Natural killer cell (primary cell): ENCODE measurements at regions not wholly inside any gene's neighbourhood (a gene's known extent, or its start where the extent isn't known, plus 50 kb on each side); places are given as distances from the start of the nearest gene placed in this dataset.

ENCODE experiments used
- ATAC-seq, 3 donors: fragments of 150-1000 bp in 2 of 3; fragments of 200-7000 bp in 1 of 3; cut with Tn5 transposase; 1 replicate in 1 of 3; 2 replicates in 2 of 3; pipeline ENCODE4 v1.10.0; 2021; ENCODE audit warnings: mild to moderate bottlenecking in 2 of 3, moderate library complexity in 2 of 3
- DNase-seq, 2 donors: peaks; one replicate each; pipeline versions ENCODE4 v3.0.0 to v3.0.0-alpha.2; 2013 to 2021; ENCODE audit warnings: mixed read lengths in 1 of 2
- H3K27ac ChIP-seq: one replicate; pipeline ENCODE4 v1.5.1; 2013; ENCODE audit warnings: mild to moderate bottlenecking, low read length
- H3K27me3 ChIP-seq: one replicate; pipeline ENCODE4 v1.6.1; 2013; ENCODE audit warnings: low read length; ENCODE audit not compliant: control insufficient read depth, insufficient read depth
- H3K36me3 ChIP-seq: one replicate; pipeline ENCODE4 v1.6.1; 2013; ENCODE audit warnings: low read length; ENCODE audit not compliant: control insufficient read depth, insufficient read depth
- H3K4me1 ChIP-seq: one replicate; pipeline ENCODE4 v1.6.1; 2013; ENCODE audit warnings: low read length; ENCODE audit not compliant: control insufficient read depth, insufficient read depth
- H3K4me3 ChIP-seq: one replicate; pipeline ENCODE4 v1.5.1; 2013; ENCODE audit warnings: low read length
- H3K9me3 ChIP-seq: one replicate; pipeline ENCODE4 v1.6.1; 2013; ENCODE audit warnings: low read length; ENCODE audit not compliant: control insufficient read depth, insufficient read depth
- H3K27ac Mint-ChIP-seq, 2 donors: one replicate each; pipeline ENCODE4 v1.8.0; 2022; ENCODE audit warnings: mild to moderate bottlenecking in 2 of 2, mixed read lengths in 2 of 2, moderate library complexity in 1 of 2
- H3K27me3 Mint-ChIP-seq, 2 donors: one replicate each; pipeline ENCODE4 v1.8.0; 2022; ENCODE audit warnings: low read depth in 2 of 2, mixed read lengths in 2 of 2
- H3K36me3 Mint-ChIP-seq: one replicate; pipeline ENCODE4 v1.8.0; 2022; ENCODE audit warnings: mixed read lengths
- H3K4me1 Mint-ChIP-seq, 2 donors: one replicate each; pipeline ENCODE4 v1.8.0; 2022; ENCODE audit warnings: mixed read lengths in 2 of 2
- H3K4me3 Mint-ChIP-seq: one replicate; pipeline ENCODE4 v1.8.0; 2022; ENCODE audit warnings: mild to moderate bottlenecking, moderate library complexity, mixed read lengths
- H3K9me3 Mint-ChIP-seq, 2 donors: one replicate each; pipeline ENCODE4 v1.8.0; 2022; ENCODE audit warnings: mixed read lengths in 2 of 2
- WGBS: methylation state at CpG from one replicate; pipeline ENCODE4 v1.1.7; 2013; ENCODE audit warnings: missing lambda C conversion rate; ENCODE audit not compliant: insufficient coverage; 5-methylcytosine and 5-hydroxymethylcytosine counted together
- intact Hi-C: fragments of 100-400 bp; cut with micrococcal nuclease; formaldehyde crosslinking; loops from one replicate; pipeline ENCODE4 v1.14.2; 2022
- TF ChIP-seq, protein P1 (sequence below): fragments of 200-600 bp; IDR thresholded peaks from one replicate; pipeline ENCODE4 v1.8.0; 2022; ENCODE audit warnings: antibody characterized with exemption

GRCh38 chr3:13750215-13750614 is 129.7 kb downstream of the WNT7A start:
- Mint-ChIP-seq H3K4me1 (no peaks in the 10 kb centered on the region), H3K36me3 (no peaks in the 10 kb centered on the region), H3K4me3 (no peak overlapping the region), H3K9me3 (no peaks in the 10 kb centered on the region), H3K27me3 (peaks cover 10 to 16% of the 10 kb centered on the region in 2 donors), H3K27ac (no peak overlapping the region)
- Histone ChIP-seq H3K9me3 (no peaks in the 10 kb centered on the region), H3K27me3 (no peaks in the 10 kb centered on the region), H3K36me3 (no peaks in the 10 kb centered on the region), H3K27ac (no peak overlapping the region), H3K4me1 (no peaks in the 10 kb centered on the region), H3K4me3 (no peak overlapping the region)
- TF ChIP-seq, protein P1, sequence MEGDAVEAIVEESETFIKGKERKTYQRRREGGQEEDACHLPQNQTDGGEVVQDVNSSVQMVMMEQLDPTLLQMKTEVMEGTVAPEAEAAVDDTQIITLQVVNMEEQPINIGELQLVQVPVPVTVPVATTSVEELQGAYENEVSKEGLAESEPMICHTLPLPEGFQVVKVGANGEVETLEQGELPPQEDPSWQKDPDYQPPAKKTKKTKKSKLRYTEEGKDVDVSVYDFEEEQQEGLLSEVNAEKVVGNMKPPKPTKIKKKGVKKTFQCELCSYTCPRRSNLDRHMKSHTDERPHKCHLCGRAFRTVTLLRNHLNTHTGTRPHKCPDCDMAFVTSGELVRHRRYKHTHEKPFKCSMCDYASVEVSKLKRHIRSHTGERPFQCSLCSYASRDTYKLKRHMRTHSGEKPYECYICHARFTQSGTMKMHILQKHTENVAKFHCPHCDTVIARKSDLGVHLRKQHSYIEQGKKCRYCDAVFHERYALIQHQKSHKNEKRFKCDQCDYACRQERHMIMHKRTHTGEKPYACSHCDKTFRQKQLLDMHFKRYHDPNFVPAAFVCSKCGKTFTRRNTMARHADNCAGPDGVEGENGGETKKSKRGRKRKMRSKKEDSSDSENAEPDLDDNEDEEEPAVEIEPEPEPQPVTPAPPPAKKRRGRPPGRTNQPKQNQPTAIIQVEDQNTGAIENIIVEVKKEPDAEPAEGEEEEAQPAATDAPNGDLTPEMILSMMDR: no peak
- no peak for DNase-seq
- 96% methylated on average over 5 of the region's 5 CpGs for WGBS
- no peak for ATAC-seq
- intact Hi-C loops: no loop called here

GRCh38 chr3:13749063-13749764 is 130.7 kb downstream of the WNT7A start:
- H3K36me3 ChIP-seq: no peaks in the 10 kb centered on the region
- no peak overlapping the region for H3K4me3 Mint-ChIP-seq
- H3K4me1 Mint-ChIP-seq: no peaks in the 10 kb centered on the region
- H3K27ac Mint-ChIP-seq: no peak overlapping the region
- H3K9me3 Mint-ChIP-seq: no peaks in the 10 kb centered on the region
- H3K27me3 ChIP-seq: no peaks in the 10 kb centered on the region
- no peak overlapping the region for H3K27ac ChIP-seq
- H3K4me3 ChIP-seq: no peak overlapping the region
- DNase-seq (no peak), ATAC-seq (no peak)
- WGBS: 84% methylated on average over 14 of the region's 14 CpGs
- peaks cover 10 to 16% of the 10 kb centered on the region in 2 donors for H3K27me3 Mint-ChIP-seq
- intact Hi-C loops: no loop called here
- H3K4me1 ChIP-seq: no peaks in the 10 kb centered on the region
- TF ChIP-seq, protein P1: no peak
- H3K36me3 Mint-ChIP-seq: no peaks in the 10 kb centered on the region
- no peaks in the 10 kb centered on the region for H3K9me3 ChIP-seq

- no peaks in the 10 kb centered on the region for H3K36me3 Mint-ChIP-seq
- TF ChIP-seq, protein P1: no peak
- no peak overlapping the region for H3K4me3 ChIP-seq
- peaks cover 14 to 22% of the 10 kb centered on the region in 2 donors for H3K27me3 Mint-ChIP-seq
- H3K4me3 Mint-ChIP-seq: no peak overlapping the region
- no peak overlapping the region for H3K27ac ChIP-seq
- no peaks in the 10 kb centered on the region for H3K27me3 ChIP-seq
- no peak for ATAC-seq
- no peak for DNase-seq
- no peaks in the 10 kb centered on the region for H3K4me1 ChIP-seq
- 93% methylated on average over 17 of the region's 17 CpGs for WGBS
- no peaks in the 10 kb centered on the region for H3K9me3 ChIP-seq
- intact Hi-C loops: no loop called here
- no peak overlapping the region for H3K27ac Mint-ChIP-seq
- H3K9me3 Mint-ChIP-seq: no peaks in the 10 kb centered on the region
- H3K4me1 Mint-ChIP-seq: no peaks in the 10 kb centered on the region
- no peaks in the 10 kb centered on the region for H3K36me3 ChIP-seq
These were observed 131.5 kb downstream of the WNT7A start for GRCh38 chr3:13748276-13748879.
